Kidney capillary endothelial cell (primary cell): ENCODE measurements at regions not wholly inside any gene's neighbourhood (a gene's known extent, or its start where the extent isn't known, plus 50 kb on each side); places are given as distances from the start of the nearest gene placed in this dataset.
"Not testable (repeated sequence)": the region's sequence is repeated elsewhere in the genome, so short reads cannot be mapped to it uniquely, and the experiment has no call there.

ENCODE experiments used
- DNase-seq: peaks from one replicate; pipeline ENCODE4 v3.0.0-alpha.2; 2018; ENCODE audit warnings: low spot score

DNA sequence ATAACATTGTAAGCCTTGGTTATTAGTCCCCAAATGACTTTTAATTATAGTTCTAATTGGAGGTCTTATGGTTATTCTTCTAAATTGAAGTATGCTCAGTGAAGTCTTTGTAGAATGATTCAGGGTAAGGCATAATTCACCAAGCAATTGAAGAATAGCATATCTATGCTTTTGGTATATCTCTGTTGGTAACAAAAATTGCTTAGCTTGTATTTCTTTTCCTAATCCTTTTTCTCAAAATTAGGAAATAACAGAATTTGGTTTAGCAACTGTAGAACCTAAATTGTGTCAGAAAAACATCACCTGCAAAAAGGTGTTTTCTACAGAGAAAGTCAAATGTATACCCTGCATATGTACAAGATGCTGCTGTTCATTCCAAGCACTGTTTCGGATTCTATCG lies 189.2 kb upstream of the EPHA4 start:
- no peak for DNase-seq

DNA sequence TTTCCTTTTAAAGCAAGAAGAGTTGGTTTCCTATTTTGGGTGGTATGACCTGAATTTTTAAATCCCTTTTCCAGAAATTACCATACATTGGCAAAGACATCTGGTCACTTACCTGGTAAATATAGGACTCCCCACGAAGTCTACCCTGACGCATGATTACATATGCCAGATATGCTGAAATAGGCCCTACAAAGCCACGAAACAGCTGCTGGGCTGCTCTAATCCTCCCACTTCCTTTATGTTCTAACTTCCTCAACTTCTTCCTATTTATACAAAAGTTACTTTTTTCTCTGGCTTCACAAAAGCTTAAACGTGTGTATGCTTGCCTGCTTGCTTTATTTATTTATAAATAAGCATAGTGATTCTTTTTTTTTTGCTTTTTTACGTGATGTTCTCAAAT lies 186.0 kb upstream of the EPHA4 start:
- DNase-seq = no peak

DNA sequence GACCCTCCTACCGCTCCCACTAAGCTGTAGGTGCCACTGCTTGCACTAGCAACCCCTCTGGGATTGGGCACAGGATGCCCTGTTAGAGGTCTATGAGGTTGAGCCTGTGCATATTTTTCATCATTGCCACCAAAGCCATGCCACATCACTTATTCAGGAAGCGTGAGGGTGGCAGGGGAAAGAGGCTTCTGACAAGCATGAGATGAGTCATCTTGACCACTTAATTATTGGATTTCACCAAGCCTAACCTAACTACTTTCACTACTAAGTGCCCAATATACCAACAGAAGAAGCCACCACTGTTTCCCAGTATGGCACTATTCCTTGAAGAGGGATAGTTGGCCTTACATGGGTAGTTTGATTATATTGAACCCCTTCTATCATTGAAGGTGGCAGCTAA lies 181.3 kb upstream of the EPHA4 start:
- DNase-seq = no peak

DNA sequence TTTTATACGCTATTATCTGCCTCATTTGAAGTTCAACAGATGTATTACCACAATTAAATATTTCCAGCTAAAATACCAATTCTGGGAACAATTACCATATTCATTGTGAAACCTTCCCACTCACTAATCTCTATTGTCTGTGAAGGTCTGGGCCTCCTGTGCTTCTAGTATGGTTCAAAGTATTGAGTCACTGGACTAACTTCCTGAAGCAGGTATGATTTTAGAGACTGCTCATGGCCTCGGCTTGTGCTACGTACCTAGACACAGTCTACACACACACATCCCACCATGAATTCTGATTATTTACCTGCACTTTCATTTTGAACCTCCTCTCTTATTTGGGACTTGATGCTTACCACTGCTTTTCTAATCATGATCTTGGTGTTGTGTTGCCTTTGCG lies 180.7 kb upstream of the EPHA4 start:
- no peak for DNase-seq

DNA sequence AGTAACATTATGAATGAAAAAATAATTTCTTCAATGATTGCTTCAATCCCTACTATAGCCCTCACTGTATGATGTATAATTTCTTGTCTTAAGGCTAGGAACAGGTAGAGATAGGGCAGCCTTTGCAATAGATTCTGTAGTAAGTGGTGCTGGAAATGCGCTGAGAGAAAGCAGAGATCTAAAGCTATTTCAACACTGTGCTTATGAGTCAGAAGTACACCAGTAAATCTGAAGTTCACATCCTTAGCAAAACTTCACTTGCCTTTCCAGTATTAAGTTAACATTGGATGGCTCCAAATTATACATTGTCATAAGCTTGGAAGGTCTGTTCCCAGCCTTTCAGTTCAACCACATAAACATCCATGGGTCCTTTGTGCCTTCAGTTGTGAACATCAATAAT lies 178.2 kb upstream of the EPHA4 start:
- no peak for DNase-seq

DNA sequence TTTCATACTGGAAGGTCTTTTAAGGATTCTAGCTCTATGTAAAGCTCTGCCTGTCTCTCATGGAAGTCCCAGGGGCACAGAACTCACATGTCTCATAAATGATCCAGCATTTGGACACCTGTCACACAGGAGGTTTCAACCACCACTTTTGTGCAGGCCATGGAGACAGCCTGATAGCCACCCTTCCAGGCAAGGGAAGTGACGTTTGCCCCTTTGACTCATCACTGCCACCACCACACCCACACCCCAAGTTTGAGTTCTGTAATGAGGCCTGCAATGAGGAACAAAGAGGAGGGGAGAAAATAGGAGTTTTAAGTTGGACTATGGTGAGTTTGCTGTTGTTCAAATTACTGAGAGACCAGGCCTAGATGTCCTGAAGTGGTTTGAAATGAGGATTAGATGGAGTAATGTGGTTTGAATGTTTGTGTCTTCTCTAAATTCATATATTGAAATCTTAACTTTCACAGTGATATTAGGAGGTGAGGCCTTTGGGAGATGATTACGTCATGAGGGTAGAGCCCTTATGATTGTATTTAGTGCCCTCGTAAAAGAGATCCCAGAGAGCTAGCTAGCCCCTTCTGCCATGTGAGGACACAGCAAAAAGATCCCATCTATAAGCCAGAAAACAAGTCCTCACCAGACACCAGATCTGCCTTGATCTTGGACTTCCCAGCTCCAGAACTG lies 175.3 kb upstream of the EPHA4 start:
- DNase-seq = no peak

DNA sequence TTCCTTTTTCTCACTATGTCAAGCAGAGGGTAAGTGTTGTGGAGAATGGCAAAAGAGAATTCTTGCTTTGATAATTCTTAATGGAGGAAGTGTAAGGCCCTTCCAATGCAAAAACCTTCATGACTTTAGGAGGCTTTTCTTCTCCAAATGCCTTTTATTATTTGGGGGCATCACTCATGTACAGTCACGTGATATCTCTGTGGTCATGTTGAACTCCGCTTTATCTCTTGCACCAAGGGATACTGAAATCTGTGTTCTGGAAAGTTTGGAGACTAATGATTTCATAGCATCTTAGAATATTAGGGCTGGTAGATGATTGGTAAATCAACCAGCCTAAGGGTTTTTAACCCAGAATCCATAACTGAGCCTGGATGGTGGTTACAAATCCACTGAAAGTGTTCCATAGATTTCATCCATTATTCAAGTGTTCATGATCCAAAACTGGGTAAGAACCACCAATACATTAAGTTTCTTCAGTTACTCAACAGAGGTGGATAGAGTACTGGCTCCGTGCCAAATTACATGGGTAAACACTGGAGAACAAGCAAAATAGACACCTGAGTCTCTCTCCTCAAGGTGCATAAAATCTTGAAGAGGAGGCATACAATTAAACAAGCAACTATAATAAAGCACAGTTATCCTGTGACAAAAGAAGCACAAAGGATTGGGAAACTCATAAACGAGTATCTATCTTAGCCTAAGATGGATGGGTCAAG lies 169.6 kb upstream of the EPHA4 start:
- no peak for DNase-seq

DNA sequence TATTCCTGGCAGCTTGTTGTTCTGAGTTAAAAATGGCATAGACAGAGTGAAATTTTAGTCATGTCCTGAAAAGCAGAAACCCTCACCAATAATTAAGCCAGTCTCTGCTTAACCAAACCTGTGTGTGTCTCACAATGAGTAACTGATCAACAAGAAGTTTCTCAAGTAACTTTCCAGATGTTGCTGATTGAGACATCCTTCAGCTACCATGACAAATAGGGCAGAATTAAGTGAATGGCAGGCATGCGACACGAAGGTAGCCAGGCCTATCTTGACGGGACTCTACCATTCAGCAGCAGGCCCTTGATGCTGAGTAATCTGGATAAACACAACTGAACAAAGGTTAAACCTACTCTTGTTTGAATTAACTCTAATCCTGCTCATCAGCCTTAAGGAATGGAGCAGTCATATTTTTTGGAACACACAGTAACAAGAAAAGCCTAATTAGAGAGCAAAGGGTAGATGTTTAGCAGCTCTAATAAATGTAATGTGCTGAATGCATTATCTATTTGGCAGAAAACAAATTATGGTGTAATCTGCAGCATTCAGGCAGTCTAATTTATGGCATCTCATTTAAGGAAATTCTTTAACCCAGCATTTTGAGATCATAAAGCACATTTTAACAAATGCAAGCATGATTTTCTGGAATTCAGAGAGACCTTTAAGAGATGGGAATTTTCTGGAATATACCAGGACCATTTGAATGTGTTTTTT lies 159.5 kb upstream of the EPHA4 start:
- DNase-seq = no peak

DNA sequence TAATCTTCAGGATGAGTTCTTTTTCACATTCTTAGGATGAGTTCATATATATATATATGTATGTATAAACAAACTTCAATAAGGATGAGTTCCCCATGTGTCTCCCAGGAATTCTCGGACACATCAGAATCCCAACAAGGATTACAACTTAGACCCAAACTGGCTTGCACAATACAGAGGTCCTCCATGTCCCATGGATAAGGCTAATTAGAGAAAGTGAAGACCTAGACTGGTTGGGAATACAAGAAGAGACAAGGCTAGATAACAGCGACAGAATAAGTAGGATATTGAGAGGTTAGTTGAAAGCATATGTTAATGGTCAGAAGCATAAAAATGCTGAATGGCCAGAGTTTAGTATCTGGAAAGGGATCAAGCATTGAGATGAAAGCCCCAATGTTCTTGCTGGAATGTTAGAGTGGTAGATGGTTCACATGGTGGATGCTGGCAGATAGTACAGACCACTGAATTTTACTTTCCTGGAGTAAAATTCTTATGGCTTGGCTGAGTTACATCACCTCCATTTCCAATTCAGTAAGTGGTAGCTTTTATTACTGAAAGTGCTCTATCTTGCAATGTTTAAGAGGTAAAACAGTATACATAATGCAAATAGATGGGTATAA lies 154.9 kb upstream of the EPHA4 start:
- DNase-seq = no peak

DNA sequence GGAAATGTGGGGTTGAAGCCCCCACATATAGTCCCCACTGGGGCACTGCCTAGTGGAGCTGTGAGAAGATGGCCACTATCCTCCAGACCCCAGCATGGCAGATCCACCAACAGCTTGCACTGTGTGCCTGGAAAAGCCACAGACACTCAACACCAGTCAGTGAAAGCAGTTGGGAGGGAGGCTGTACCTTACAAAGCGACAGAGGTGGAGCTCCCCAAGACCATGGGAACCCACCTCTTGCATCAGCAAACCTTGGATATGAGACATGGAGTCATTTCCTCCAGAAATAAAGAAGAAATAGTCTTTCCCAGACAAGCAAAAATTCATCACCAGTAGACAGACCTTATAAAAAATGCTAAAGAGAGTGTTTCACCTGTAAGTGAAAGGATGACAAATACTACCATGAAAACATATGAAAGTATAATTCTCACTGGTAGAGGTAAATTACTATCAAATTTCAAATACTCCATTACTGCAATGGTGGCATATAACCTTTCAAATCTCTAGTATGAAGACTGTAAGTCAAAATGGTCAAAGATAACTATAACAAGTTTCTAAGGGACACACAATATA lies 152.6 kb upstream of the EPHA4 start:
- DNase-seq = no peak

DNA sequence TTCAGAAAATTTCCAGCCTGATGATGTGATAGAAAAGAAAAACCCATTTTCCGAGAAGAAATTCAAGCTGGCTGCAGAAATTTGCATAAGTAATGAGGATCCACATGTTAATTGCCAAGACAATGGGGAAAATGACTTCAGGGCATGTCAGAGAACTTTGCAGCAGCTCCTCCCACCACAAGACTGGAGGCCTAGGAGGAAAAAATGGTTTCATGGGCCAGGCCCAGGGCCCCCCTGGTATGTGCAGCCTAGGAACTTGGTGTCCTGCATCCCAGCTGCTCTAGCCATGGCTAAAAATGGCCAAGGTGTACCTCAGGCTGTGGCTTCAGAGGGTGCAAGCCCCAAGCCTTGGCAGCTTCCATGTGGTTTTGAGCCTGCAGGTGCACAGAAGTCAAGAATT lies 152.0 kb upstream of the EPHA4 start:
- not testable (repeated sequence) for DNase-seq

DNA sequence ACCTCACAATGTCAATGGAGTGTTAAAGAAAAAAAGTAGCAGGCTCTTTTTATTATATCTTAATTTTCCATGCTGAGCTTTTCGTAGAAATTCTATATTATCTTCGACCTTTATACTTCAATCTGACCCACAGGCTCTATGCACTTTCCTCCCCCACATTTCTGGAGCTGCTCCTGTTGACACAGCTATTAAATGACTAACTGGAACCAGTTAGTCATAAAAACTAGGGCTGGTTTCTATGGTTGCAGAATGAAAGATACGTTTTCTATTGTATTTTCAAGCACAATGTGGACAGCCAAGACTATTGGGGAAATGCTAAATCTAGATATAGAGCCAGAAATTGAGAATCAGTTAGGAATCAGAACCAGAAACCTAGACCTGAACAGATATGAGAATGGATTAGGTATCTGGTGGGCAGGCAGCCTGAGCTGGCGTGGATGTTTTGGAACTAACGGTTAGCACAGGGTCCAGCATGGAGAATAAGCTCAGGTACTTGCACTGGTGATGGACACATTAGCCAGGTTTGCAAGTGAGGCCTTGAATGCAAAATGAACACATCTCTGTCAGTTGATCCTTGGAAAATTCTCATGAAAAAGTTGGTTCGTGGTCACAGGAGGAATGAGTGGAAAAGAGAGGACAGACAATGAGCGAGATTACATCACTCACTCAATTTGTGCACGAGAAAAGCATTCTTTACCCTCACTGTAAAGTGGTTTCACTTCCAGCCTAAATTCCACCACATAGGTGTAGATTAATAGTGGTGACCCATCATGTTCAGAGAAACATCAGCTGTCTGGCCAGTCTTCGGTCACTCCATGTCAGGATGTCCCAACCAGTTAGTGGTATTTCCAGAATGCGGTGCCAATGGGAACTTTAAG lies 144.6 kb upstream of the EPHA4 start:
- DNase-seq = no peak

DNA sequence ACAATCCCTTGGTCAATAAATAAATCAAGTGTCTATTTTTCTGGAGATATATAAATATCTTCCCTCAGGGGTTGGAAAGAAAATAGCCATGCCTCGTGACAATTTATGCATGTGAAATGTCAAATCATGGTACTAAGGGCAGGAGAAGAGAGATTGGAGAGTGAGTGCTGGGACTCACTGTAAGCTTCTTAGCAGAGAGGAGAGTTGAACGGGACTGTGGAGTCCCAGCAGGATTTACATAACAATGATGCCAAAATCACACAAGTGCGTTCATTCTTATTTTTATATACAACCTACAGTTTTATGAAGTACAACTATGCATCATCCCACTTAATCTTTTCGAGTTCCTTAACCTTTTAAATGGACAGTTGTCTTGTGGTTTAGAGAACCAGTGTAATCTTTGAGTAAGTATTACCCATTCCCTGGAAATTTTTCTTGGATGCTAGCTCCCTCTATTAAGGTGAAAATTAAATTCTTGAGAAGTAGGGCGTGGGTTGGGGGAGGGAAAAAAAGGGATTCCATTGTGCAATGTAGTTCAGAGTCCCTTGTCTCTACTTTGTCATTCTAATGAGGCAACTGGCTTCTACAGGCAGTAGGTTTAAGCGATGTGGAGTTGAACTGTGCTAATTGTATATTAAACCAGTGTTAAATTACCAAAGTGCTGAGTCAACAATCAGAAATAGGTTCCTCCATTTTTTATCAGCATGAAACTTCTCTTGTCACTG lies 143.6 kb upstream of the EPHA4 start:
- no peak for DNase-seq

DNA sequence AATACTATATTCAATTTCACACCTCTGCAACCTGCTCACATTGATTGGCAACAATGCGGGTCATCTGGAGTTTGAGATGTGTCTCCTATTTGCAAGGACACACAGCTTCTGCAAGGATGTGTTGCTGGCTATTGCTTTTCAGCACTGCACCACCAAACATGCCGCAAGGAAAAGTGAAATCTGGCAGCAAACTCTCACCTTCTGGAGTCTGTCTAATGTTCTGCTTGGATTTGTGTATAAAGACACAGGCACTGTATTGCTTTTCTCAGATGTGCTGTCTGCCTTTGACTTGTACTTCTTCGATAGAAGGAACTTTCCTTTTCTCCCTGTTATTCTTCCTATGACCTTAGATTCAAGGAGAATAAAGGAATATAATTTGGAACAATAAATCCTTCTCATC lies 138.6 kb upstream of the EPHA4 start:
- no peak for DNase-seq

DNA sequence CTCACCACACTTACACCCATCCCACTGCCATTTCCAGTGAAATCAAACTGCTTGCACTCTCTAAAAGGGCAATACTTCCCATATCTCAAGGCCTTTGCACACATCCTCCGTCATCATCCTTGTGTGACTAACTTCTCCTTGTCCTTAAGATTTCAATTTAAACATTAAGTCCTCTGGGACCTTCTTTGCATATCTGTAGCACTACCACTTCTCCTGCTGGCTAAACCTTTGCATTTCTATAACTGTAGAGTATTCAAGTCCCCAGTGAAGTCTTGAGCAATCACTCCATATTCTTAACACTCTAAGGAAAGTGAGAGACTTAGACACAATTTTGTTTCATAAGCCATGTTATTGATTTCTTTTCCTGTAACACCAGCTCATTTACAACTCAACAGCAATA lies 136.8 kb upstream of the EPHA4 start:
- no peak for DNase-seq

DNA sequence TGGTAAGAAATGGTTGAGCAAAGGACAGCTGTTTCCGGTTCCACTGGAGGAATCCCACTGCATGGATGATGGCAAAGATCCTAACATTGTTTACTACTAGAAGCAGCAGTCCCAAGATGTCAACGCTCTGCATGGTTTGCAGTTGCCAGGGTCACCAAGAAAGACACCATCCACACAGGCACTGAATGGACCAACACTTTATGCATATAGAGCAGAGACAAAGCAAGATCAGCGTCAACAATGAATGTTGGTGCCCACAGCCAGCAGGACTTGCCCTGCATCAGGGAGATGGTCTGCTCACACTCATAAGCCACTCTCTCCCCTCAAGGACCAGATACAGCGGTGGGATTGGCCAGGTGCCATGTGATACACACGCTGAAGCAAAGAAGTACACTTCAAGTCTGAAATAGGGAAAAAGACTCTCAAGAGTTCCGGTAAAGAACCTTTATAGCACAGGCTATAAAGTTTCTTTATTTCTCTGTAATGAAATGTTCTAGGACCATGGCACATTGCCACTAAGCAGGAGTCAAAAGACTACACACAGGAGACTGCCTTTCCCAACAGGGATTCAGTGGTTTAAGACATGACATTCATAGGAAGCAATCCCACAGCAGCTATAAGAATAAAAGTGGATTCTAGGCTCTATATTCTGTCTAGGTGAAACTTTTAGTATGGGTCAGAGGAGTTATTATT lies 133.2 kb upstream of the EPHA4 start:
- DNase-seq = no peak

DNA sequence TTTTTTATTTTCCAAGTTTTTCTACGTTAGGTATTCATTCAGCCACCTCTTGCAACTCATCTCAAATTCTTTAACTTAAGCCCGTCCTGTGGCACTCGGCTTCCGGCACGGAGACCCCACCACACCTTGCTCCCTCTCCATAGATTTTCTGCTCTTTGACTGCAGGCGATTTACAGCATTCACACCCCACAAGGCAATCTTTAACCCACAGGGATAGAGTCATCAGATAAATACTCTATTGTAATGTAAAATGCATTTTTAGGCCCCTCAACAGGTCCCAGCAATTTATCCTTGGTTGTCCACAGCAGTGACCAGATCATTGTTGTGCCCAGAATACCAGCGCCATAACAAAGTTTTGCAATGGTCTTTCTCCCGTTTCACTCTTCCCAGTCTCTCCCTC lies 132.3 kb upstream of the EPHA4 start:
- DNase-seq = no peak

DNA sequence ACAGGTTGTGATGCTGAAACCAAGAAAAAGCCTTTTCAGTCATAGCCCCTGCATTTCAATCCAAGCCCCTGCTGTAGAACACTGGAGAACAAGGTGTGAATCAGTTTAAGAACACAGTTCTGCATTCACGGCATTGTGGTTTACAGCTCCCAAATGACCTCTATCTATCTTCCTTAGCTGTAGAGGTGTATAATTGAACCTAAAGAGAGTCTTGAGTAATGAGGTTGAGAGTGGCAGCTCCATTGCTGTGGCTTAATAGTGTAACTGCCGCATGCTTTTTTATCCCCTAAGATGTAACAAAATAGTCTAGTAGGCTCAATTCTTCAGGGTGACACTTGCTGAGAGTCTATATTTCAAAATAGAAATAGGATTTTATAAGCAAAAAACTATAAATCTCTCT lies 121.3 kb upstream of the EPHA4 start:
- no peak for DNase-seq

DNA sequence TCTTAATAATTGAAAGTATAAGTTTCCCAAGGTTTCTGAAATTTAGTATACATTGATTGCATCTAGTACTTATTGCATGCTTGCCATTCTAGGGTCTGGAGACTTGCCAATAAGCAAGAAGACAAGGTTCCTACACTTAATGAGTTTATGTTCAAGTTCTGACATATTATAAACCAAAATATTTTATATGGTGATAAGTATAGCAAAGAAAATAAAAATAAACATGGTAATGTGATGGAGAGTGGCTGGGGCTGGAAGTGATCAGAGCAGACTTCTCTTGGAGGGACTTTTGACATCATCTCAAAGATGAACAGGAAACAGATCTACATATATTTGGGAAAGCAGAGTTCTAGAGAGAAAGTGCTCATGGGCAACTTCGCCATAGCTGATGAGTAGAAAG lies 119.5 kb upstream of the EPHA4 start:
- DNase-seq = no peak

DNA sequence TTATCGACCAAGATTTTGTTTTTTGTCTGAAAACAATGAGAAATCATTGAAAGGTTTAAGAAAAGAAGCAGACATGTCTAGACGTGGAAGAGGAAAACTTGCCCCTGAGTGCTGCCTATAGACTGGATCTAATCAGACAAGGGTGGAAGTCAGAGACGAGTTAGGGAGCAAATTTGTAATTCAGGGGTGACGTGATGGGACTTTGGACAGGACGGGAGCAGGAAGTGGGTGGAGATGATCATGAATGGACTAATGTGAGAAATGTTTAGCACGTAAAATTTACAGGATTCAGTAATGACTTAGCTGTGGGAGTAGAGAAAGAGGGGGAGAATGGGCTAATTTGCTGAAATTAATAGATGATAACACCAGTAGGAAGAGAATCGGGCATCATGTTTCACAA lies 117.0 kb upstream of the EPHA4 start:
- no peak for DNase-seq
